Body of pancreas (tissue), 4 donors: ENCODE measurements at regions not wholly inside any gene's neighbourhood (a gene's known extent, or its start where the extent isn't known, plus 50 kb on each side); places are given as distances from the start of the nearest gene placed in this dataset.

Source experiments
- CTCF ChIP-seq, 7 experiments: fragments of 450-650 bp in 4 of 7; fragments of 200-600 bp in 3 of 7; sonication (generic) in 3 of 7; IDR thresholded peaks; one replicate each; pipeline ENCODE4 v1.5.1; 2016 to 2019; ENCODE audit warnings: antibody characterized with exemption in 7 of 7
- POLR2A ChIP-seq, 3 donors: fragments of 450-650 bp; IDR thresholded peaks; one replicate each; pipeline ENCODE4 v1.6.1; 2016; ENCODE audit warnings: antibody characterized with exemption in 3 of 3, mild to moderate bottlenecking in 2 of 3

GRCh38 chr10:78690354-78691111 lies 378.2 kb upstream of the ZMIZ1 start:
- TF ChIP-seq POLR2A (IDR thresholded peaks at IDR 0.05) (no peak), CTCF (IDR thresholded peaks at IDR 0.05) (no peak)
